ENCODE measurements at regions not wholly inside any gene's neighbourhood (a gene's known extent, or its start where the extent isn't known, plus 50 kb on each side); places are given as distances from the start of the nearest gene placed in this dataset.

DNA sequence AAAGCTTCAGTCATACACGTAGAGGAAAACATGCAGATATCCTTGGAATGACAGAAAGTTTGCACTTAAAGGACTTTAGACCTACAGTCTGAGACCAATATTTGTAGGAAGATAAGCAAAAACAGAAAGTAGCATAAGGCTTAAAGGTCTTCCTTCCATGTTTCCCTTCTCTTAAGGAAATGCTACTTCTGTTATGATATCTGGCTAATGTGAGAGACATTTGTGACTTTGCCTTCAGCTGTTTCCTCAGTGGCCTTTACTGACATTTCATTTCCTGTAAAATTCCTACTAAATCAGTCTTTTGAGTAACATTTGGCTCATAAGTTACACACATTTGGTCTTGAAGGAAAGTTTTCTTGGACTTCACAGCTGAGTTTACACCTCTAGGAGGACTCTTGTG, 713.4 kb downstream of the TBC1D32 start:
- TF ChIP-seq, protein P1, sequence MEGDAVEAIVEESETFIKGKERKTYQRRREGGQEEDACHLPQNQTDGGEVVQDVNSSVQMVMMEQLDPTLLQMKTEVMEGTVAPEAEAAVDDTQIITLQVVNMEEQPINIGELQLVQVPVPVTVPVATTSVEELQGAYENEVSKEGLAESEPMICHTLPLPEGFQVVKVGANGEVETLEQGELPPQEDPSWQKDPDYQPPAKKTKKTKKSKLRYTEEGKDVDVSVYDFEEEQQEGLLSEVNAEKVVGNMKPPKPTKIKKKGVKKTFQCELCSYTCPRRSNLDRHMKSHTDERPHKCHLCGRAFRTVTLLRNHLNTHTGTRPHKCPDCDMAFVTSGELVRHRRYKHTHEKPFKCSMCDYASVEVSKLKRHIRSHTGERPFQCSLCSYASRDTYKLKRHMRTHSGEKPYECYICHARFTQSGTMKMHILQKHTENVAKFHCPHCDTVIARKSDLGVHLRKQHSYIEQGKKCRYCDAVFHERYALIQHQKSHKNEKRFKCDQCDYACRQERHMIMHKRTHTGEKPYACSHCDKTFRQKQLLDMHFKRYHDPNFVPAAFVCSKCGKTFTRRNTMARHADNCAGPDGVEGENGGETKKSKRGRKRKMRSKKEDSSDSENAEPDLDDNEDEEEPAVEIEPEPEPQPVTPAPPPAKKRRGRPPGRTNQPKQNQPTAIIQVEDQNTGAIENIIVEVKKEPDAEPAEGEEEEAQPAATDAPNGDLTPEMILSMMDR (conservative IDR thresholded peaks at IDR 0.05; ENCODE audit: low read depth, low read length): no peak

DNA sequence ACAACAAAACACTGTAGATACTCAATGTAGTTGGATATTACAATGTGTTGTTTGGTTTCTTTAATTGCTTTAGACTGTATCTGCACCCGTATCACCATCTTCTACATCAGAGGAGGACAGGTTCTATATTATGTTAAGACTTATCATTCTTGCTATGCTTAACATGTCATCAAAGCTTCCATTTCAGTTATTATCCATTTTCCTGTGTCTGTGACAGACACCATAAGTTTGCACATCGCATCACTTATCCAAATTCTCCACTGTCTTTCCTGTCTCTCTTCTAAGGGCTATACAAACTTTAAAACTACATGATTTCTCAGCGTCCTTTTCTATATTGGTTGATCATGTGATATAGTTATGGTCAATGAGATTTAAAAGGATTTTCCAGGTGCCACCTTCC, 719.0 kb downstream of the TBC1D32 start:
- Histone ChIP-seq H3K9ac (no peak overlapping the region), H3K27ac (no peak overlapping the region), H4K20me1 (ENCODE audit: insufficient read depth) (no peaks in the 10 kb centered on the region), H3K4me1 (ENCODE audit: low read depth, poor library complexity, severe bottlenecking) (no peaks in the 10 kb centered on the region), H3K27me3 (ENCODE audit: insufficient read depth, low read depth) (no peaks in the 10 kb centered on the region), H2AFZ (ENCODE audit: low read depth) (no peak overlapping the region), H3K4me2 (no peak overlapping the region), H3K4me3 (IDR thresholded peaks at IDR 0.05; ENCODE audit: insufficient read depth, low read depth, low read length) (no peak overlapping the region), H3K79me2 (ENCODE audit: insufficient read depth, low read depth) (no peaks in the 10 kb centered on the region), H3K36me3 (ENCODE audit: insufficient read depth) (no peaks in the 10 kb centered on the region)
- TF ChIP-seq, protein P1 (conservative IDR thresholded peaks at IDR 0.05; ENCODE audit: low read depth, low read length): no peak

More for the DNA sequence above, 713.4 kb downstream of the TBC1D32 start:
- H4K20me1 ChIP-seq (ENCODE audit: insufficient read depth): no peaks in the 10 kb centered on the region
- no peaks in the 10 kb centered on the region for H3K27me3 ChIP-seq (ENCODE audit: insufficient read depth, low read depth)
- no peaks in the 10 kb centered on the region for H3K79me2 ChIP-seq (ENCODE audit: insufficient read depth, low read depth)
- no peak overlapping the region for H3K4me2 ChIP-seq
- H3K9ac ChIP-seq: no peak overlapping the region
- no peaks in the 10 kb centered on the region for H3K36me3 ChIP-seq (ENCODE audit: insufficient read depth)
- no peak overlapping the region for H2AFZ ChIP-seq (ENCODE audit: low read depth)
- no peak overlapping the region for H3K4me3 ChIP-seq (IDR thresholded peaks at IDR 0.05; ENCODE audit: insufficient read depth, low read depth, low read length)
- H3K4me1 ChIP-seq (ENCODE audit: low read depth, poor library complexity, severe bottlenecking): no peaks in the 10 kb centered on the region
- H3K27ac ChIP-seq: no peak overlapping the region

DNA sequence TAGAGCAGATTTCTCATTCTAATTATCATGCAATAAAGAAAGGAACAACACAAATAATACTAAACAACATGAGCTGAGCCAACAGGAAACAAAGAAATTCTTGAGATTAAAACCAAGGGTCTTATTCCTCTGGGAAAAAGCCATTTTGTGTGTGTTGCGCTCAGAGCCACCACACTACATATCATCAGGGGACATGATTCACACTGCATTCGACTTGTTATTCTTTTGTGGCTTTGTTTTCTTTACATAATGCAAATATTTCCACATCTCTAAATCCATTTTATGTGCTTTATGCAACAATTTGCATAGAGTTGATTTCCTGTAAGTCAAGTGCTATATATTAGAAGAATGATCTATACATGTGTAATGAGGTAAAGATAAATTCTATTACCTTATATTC, 719.6 kb downstream of the TBC1D32 start:
- Histone ChIP-seq H3K27ac (no peak overlapping the region), H3K79me2 (ENCODE audit: insufficient read depth, low read depth) (no peaks in the 10 kb centered on the region), H3K27me3 (ENCODE audit: insufficient read depth, low read depth) (no peaks in the 10 kb centered on the region), H3K4me1 (ENCODE audit: low read depth, poor library complexity, severe bottlenecking) (no peaks in the 10 kb centered on the region), H2AFZ (ENCODE audit: low read depth) (no peak overlapping the region), H3K4me3 (IDR thresholded peaks at IDR 0.05; ENCODE audit: insufficient read depth, low read depth, low read length) (no peak overlapping the region), H4K20me1 (ENCODE audit: insufficient read depth) (no peaks in the 10 kb centered on the region), H3K9ac (no peak overlapping the region), H3K4me2 (no peak overlapping the region), H3K36me3 (ENCODE audit: insufficient read depth) (no peaks in the 10 kb centered on the region)
- TF ChIP-seq, protein P1 (conservative IDR thresholded peaks at IDR 0.05; ENCODE audit: low read depth, low read length): no peak

DNA sequence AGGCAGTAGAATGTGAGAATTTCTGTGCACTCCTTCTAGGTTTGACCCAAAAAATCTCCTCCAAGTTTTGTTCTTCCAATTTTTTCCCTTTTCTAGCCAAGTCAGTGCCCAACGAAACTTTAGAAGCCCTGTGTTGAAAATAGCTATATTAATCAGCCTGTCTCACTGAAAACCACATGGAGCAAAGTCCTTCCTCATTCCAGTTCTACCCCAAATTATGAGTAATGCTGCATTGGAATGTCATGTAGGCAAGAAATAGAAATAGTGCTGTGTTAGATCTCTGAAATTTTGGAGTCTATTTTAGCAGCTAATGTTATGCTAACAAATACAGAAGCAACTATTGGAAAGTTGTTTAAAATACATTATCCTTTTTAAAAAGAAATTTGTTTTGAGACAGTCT, 725.5 kb downstream of the TBC1D32 start:
- no peak overlapping the region for H3K4me3 ChIP-seq (IDR thresholded peaks at IDR 0.05; ENCODE audit: insufficient read depth, low read depth, low read length)
- H3K79me2 ChIP-seq (ENCODE audit: insufficient read depth, low read depth): no peaks in the 10 kb centered on the region
- no peak overlapping the region for H3K27ac ChIP-seq
- H4K20me1 ChIP-seq (ENCODE audit: insufficient read depth): no peaks in the 10 kb centered on the region
- H3K27me3 ChIP-seq (ENCODE audit: insufficient read depth, low read depth): no peaks in the 10 kb centered on the region
- no peaks in the 10 kb centered on the region for H3K4me1 ChIP-seq (ENCODE audit: low read depth, poor library complexity, severe bottlenecking)
- TF ChIP-seq, protein P1 (conservative IDR thresholded peaks at IDR 0.05; ENCODE audit: low read depth, low read length): no peak
- no peak overlapping the region for H3K9ac ChIP-seq
- no peak overlapping the region for H2AFZ ChIP-seq (ENCODE audit: low read depth)
- H3K36me3 ChIP-seq (ENCODE audit: insufficient read depth): no peaks in the 10 kb centered on the region
- no peak overlapping the region for H3K4me2 ChIP-seq

All from KMS-11 (cell line).